HepG2 (cell line): ENCODE measurements at regions not wholly inside any gene's neighbourhood (a gene's known extent, or its start where the extent isn't known, plus 50 kb on each side); places are given as distances from the start of the nearest gene placed in this dataset.

Experiments used
- CREB1 ChIP-seq, 2 experiments: fragments of 450-650 bp in 1 of 2; IDR thresholded peaks; 2 replicates each; pipeline ENCODE4 v1.6.1; 2016 to 2017; ENCODE audit warnings: control low read depth in 1 of 2, mild to moderate bottlenecking in 1 of 2, missing compliant biosample characterization in 1 of 2, missing genetic modification characterization in 1 of 2
- EP300 ChIP-seq, 3 experiments: sonication (generic) in 1 of 3; formaldehyde crosslinking in 1 of 3; IDR thresholded peaks; 2 replicates each; pipeline versions ENCODE4 v1.5.1 to v1.6.1; 2011 to 2020; ENCODE audit warnings: low read depth in 2 of 3, low read length in 2 of 3, borderline replicate concordance in 1 of 3, improper control_type of control experiment in 1 of 3, mild to moderate bottlenecking in 1 of 3, missing genetic modification reagents in 1 of 3, moderate library complexity in 1 of 3
- KDM1A ChIP-seq: IDR thresholded peaks from 2 replicates; pipeline ENCODE4 v1.6.1; 2016; ENCODE audit warnings: missing compliant biosample characterization
- POLR2A ChIP-seq, 2 experiments: IDR thresholded peaks; 2 replicates each; pipeline ENCODE4 v1.6.1; 2011; ENCODE audit warnings: low read depth in 2 of 2, low read length in 2 of 2, mild to moderate bottlenecking in 1 of 2, moderate library complexity in 1 of 2; ENCODE audit not compliant: insufficient read depth in 1 of 2
- RAD21 ChIP-seq: fragments of 450-650 bp; formaldehyde crosslinking; IDR thresholded peaks from 2 replicates; pipeline ENCODE4 v1.5.0; 2020; ENCODE audit warnings: mild to moderate bottlenecking
- SP1 ChIP-seq, 2 experiments: fragments of 450-650 bp in 1 of 2; sonication (generic) in 1 of 2; formaldehyde crosslinking in 1 of 2; IDR thresholded peaks; 2 replicates each; pipeline versions ENCODE4 v1.4.0 to v1.6.1; 2016 to 2020; ENCODE audit warnings: missing genetic modification reagents in 1 of 2
- STAG1 ChIP-seq: sonication (generic); formaldehyde crosslinking; IDR thresholded peaks from 2 replicates; pipeline ENCODE4 v1.4.0; 2020; ENCODE audit warnings: missing genetic modification reagents
- SUZ12 ChIP-seq: fragments of 150-350 bp; IDR thresholded peaks from 2 replicates; pipeline ENCODE4 v1.6.1; 2014; ENCODE audit warnings: low read depth, low read length
- ZBTB7A ChIP-seq: sonication (generic); formaldehyde crosslinking; IDR thresholded peaks from 2 replicates; pipeline ENCODE4 v1.8.0; 2022; ENCODE audit warnings: mild to moderate bottlenecking, missing genetic modification reagents
- TF ChIP-seq, protein P1 (sequence below): sonication (generic); formaldehyde crosslinking; IDR thresholded peaks from 2 replicates; pipeline ENCODE4 v1.4.0; 2020; ENCODE audit warnings: missing genetic modification reagents
- TF ChIP-seq, protein P2 (sequence below): sonication (generic); formaldehyde crosslinking; IDR thresholded peaks from 2 replicates; pipeline ENCODE4 v1.5.0; 2020; ENCODE audit warnings: mild to moderate bottlenecking, missing genetic modification reagents, moderate library complexity

DNA sequence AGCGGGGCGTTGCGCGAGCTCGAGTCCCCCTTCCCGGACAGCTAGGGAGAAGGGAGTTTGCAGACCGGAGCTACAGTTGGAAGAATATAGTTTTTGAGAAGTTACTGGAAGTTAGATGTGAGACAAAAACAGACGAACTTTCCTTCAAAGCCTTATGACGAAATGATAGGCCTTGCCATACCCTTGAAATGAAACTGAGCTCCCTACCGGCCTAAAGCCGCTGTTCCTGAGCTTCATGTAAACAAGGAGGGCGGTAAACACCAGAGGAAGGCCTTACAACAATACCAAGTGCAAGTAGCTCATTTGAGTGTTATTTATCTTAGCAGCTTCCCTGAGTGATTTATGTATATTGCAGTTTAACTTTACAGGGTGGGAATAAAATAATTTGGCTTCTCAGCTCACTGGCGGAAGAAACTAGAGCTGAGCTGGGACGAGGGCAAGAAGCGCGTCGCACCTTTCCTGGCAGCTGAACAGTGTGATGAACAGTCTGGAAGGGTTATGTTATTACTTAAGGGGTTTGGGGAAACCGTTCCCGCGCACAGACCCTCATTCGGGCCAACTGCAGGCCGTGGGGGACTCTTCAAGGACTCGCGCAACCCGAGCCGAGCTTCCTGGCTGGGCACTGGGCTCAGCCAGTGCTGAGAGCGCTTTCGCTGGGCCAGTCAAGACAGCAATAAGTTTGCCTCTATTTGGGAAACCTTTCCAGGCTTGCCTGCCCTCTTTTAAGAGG is 111.2 kb downstream of the KCNRG start:
- TF ChIP-seq POLR2A (IDR thresholded peaks at IDR 0.05; ENCODE audit: insufficient read depth in 1 of 2, low read depth in 2 of 2, low read length in 2 of 2), result no peak
- TF ChIP-seq STAG1 (CRISPR knock-in tag), result peak; percentile 23; the same call in 1 of the 2 replicates
- TF ChIP-seq SP1 (IDR thresholded peaks at IDR 0.05), result no peak
- no peak for TF ChIP-seq SP1 (CRISPR knock-in tag; IDR thresholded peaks at IDR 0.05)
- TF ChIP-seq RAD21 (CRISPR knock-in tag), result no peak
- TF ChIP-seq CREB1 (IDR thresholded peaks at IDR 0.05), result no peak
- no peak for TF ChIP-seq CREB1 (CRISPR knock-in tag; IDR thresholded peaks at IDR 0.05)
- TF ChIP-seq KDM1A (CRISPR knock-in tag), result no peak
- TF ChIP-seq, protein P1, sequence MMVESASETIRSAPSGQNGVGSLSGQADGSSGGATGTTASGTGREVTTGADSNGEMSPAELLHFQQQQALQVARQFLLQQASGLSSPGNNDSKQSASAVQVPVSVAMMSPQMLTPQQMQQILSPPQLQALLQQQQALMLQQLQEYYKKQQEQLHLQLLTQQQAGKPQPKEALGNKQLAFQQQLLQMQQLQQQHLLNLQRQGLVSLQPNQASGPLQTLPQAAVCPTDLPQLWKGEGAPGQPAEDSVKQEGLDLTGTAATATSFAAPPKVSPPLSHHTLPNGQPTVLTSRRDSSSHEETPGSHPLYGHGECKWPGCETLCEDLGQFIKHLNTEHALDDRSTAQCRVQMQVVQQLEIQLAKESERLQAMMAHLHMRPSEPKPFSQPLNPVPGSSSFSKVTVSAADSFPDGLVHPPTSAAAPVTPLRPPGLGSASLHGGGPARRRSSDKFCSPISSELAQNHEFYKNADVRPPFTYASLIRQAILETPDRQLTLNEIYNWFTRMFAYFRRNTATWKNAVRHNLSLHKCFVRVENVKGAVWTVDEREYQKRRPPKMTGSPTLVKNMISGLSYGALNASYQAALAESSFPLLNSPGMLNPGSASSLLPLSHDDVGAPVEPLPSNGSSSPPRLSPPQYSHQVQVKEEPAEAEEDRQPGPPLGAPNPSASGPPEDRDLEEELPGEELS (CRISPR knock-in tag), result peak; percentile 65
- no peak for TF ChIP-seq SUZ12
- TF ChIP-seq EP300 (IDR thresholded peaks at IDR 0.05; ENCODE audit: low read depth in 2 of 2, low read length in 2 of 2), result no peak
- TF ChIP-seq EP300 (CRISPR knock-in tag; IDR thresholded peaks at IDR 0.05; ENCODE audit: borderline replicate concordance), result no peak
- TF ChIP-seq, protein P2, sequence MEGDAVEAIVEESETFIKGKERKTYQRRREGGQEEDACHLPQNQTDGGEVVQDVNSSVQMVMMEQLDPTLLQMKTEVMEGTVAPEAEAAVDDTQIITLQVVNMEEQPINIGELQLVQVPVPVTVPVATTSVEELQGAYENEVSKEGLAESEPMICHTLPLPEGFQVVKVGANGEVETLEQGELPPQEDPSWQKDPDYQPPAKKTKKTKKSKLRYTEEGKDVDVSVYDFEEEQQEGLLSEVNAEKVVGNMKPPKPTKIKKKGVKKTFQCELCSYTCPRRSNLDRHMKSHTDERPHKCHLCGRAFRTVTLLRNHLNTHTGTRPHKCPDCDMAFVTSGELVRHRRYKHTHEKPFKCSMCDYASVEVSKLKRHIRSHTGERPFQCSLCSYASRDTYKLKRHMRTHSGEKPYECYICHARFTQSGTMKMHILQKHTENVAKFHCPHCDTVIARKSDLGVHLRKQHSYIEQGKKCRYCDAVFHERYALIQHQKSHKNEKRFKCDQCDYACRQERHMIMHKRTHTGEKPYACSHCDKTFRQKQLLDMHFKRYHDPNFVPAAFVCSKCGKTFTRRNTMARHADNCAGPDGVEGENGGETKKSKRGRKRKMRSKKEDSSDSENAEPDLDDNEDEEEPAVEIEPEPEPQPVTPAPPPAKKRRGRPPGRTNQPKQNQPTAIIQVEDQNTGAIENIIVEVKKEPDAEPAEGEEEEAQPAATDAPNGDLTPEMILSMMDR, result no peak
- TF ChIP-seq ZBTB7A (CRISPR knock-in tag), result no peak
